ENCODE measurements at regions not wholly inside any gene's neighbourhood (a gene's known extent, or its start where the extent isn't known, plus 50 kb on each side); places are given as distances from the start of the nearest gene placed in this dataset.

DNA sequence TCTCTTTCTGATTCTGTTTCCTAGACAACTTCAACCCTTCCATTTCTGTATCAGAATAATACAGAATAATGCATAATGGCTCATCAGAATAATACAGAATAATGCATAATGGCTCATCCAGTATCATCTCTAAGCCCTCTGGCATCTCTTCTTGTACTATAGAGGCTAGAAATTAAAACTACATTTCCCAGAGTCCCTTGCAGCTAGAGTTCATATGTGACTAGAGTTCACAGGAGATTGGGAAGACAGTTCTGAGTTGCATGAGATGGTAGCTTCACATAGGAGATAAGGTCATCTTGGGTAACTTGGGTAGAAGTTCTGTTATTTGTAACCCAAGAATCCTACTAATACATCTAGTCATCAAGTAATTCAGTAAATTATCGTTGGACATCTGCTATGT is 122.9 kb upstream of the NRBF2 start:
- CTCF ChIA-PET = interaction anchor here (1.3 to 2.3 kb wide), 2 partner anchors 9 to 15 kb away, joined by 3 to 7 read pairs; no protein-coding TSS in a partner anchor
- TF ChIP-seq, protein P1, sequence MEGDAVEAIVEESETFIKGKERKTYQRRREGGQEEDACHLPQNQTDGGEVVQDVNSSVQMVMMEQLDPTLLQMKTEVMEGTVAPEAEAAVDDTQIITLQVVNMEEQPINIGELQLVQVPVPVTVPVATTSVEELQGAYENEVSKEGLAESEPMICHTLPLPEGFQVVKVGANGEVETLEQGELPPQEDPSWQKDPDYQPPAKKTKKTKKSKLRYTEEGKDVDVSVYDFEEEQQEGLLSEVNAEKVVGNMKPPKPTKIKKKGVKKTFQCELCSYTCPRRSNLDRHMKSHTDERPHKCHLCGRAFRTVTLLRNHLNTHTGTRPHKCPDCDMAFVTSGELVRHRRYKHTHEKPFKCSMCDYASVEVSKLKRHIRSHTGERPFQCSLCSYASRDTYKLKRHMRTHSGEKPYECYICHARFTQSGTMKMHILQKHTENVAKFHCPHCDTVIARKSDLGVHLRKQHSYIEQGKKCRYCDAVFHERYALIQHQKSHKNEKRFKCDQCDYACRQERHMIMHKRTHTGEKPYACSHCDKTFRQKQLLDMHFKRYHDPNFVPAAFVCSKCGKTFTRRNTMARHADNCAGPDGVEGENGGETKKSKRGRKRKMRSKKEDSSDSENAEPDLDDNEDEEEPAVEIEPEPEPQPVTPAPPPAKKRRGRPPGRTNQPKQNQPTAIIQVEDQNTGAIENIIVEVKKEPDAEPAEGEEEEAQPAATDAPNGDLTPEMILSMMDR (IDR thresholded peaks at IDR 0.05; ENCODE audit: control extremely low read depth, extremely low read depth, low read depth, missing control alignments) = no peak
- no peak for DNase-seq (ENCODE audit: extremely low spot score)
- POLR2A ChIA-PET = no interaction called here

DNA sequence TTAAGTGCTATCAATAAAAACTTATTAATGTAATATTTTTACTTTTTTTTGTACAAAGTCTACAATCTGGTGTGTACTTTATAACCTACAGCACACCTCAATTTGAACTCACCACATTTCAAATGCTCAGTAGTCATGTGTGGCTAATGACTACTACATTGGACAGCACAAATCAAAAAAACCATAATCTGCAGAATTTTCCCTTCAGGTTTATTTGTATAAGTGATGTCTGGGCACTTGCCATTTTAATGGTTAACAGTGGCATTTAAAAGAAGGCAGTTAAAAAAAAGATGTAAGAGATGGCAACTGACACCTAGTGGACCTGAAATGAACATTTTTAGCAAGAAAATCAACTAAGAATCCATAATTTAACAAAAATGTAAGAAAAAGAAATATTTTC is 124.6 kb upstream of the NRBF2 start:
- TF ChIP-seq, protein P1 (IDR thresholded peaks at IDR 0.05; ENCODE audit: control extremely low read depth, extremely low read depth, low read depth, missing control alignments) = no peak
- ChIA-PET CTCF (interaction anchor here (1.0 kb wide), 1 partner anchor 10 kb away, joined by 4 read pairs; no protein-coding TSS in a partner anchor), POLR2A (no interaction called here)

GRCh38 chr10:63007112-63007511 is 126.0 kb upstream of the NRBF2 start:
- POLR2A ChIA-PET = no interaction called here
- TF ChIP-seq, protein P1 (IDR thresholded peaks at IDR 0.05; ENCODE audit: control extremely low read depth, extremely low read depth, low read depth, missing control alignments) = no peak
- CTCF ChIA-PET = interaction anchor here (1.0 to 3.7 kb wide), 6 partner anchors 9 to 189 kb away, joined by 3 to 21 read pairs (median 3); no protein-coding TSS in a partner anchor

More for the DNA sequence above, 124.6 kb upstream of the NRBF2 start:
- DNase-seq (ENCODE audit: extremely low spot score) = no peak

DNA sequence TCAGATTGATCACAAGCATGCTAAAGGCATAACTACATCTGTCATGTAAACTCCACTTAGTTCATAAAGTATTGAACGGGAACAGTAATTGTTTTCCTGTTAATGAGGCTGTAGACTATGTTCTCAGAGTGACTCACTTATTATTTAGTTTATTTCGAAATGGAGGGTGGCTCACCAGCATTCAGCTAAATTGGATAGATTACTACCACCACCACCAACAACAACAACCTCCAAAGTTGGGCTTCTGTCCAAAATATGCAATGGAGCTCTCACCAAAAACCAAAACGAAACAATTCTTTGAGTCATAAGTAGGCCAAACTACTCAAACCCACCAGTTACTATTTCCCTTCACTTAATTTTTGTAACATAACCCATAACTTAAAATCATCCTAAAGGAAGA is 127.9 kb upstream of the NRBF2 start:
- TF ChIP-seq, protein P1 (IDR thresholded peaks at IDR 0.05; ENCODE audit: control extremely low read depth, extremely low read depth, low read depth, missing control alignments) = no peak
- CTCF ChIA-PET = interaction anchor here (1.4 to 3.7 kb wide), 6 partner anchors 12 to 395 kb away, joined by 4 to 21 read pairs (median 6); no protein-coding TSS in a partner anchor
- DNase-seq (ENCODE audit: extremely low spot score) = no peak
- POLR2A ChIA-PET = no interaction called here

More at GRCh38 chr10:63007112-63007511, 126.0 kb upstream of the NRBF2 start:
- DNase-seq (ENCODE audit: extremely low spot score) = no peak

DNA sequence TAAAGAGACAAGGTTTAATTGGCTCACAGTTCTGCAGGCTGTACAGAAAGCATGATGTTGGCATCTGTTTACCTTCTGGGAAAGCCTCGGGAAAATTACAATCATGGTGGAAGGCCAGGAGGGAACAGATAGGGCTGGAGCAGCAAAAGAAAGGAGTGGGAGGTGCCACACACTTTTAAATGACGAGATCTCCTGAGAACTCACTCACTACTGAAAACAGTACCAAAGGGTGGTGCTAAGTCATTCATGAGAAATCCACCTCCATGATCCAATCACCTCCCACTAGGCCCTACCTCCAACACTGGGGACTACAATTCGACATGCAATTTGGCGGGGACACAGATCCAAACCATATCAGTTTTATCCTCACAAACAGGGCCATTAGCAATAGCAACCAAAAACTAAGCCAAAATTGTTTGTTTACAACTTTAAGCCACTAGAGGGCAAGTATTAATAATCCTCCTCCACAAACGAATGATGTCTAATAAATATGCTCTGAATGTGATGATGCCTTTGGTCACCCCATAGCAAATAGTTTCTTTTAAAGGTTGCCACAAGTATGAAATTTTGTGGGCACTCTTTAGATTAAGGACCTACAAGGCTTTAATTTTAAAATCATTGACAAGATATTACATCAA is 129.2 kb upstream of the NRBF2 start:
- peak; percentile 20 for DNase-seq (ENCODE audit: extremely low spot score)
- TF ChIP-seq, protein P1 (IDR thresholded peaks at IDR 0.05; ENCODE audit: control extremely low read depth, extremely low read depth, low read depth, missing control alignments) = no peak
- CTCF ChIA-PET = interaction anchor here (2.1 to 3.7 kb wide), 2 partner anchors 11 to 394 kb away, joined by 6 to 21 read pairs; no protein-coding TSS in a partner anchor
- POLR2A ChIA-PET = no interaction called here

GRCh38 chr10:62996925-62997324 is 136.2 kb upstream of the NRBF2 start:
- ChIA-PET POLR2A (no interaction called here), CTCF (interaction anchor here (0.8 to 2.4 kb wide), 2 partner anchors 13 to 76 kb away, joined by 3 to 7 read pairs; no protein-coding TSS in a partner anchor)
- TF ChIP-seq, protein P1 (IDR thresholded peaks at IDR 0.05; ENCODE audit: control extremely low read depth, extremely low read depth, low read depth, missing control alignments) = no peak
- DNase-seq (ENCODE audit: extremely low spot score) = no peak
